DND-41 (cell line): ENCODE measurements at regions not wholly inside any gene's neighbourhood (a gene's known extent, or its start where the extent isn't known, plus 50 kb on each side); places are given as distances from the start of the nearest gene placed in this dataset.

Source experiments
- EZH2 ChIP-seq: IDR thresholded peaks from 3 replicates; pipeline ENCODE4 v1.6.1; 2012; ENCODE audit warnings: borderline replicate concordance, low read depth, mild to moderate bottlenecking, moderate library complexity, low read length, inconsistent platforms; ENCODE audit not compliant: severe bottlenecking
- TF ChIP-seq, protein P1 (sequence below): IDR thresholded peaks from 2 replicates; pipeline ENCODE4 v1.5.1; 2012; ENCODE audit warnings: borderline replicate concordance, low read length, moderate library complexity, mild to moderate bottlenecking; ENCODE audit not compliant: poor library complexity, severe bottlenecking; ENCODE audit errors: extremely low read depth

DNA sequence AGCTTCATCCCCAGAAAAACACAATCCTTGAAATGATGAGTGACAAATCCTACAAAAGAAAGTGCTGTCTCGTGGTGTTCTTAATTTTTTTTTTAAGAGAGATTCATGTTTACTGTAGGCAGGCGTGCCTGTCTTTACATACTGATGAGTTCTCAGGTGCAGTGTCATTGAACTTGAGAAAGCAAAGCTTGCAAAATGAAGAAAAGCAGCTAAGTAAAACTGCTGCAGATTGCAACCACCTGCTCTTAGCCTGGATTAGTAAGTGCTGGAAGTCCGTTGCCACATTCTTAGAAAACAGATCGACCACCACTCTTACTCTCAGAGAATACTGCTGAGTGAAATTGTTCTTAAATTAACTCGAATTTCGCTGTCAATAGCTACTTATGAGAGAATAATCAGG, 854.6 kb downstream of the TRIML1 start:
- TF ChIP-seq, protein P1, sequence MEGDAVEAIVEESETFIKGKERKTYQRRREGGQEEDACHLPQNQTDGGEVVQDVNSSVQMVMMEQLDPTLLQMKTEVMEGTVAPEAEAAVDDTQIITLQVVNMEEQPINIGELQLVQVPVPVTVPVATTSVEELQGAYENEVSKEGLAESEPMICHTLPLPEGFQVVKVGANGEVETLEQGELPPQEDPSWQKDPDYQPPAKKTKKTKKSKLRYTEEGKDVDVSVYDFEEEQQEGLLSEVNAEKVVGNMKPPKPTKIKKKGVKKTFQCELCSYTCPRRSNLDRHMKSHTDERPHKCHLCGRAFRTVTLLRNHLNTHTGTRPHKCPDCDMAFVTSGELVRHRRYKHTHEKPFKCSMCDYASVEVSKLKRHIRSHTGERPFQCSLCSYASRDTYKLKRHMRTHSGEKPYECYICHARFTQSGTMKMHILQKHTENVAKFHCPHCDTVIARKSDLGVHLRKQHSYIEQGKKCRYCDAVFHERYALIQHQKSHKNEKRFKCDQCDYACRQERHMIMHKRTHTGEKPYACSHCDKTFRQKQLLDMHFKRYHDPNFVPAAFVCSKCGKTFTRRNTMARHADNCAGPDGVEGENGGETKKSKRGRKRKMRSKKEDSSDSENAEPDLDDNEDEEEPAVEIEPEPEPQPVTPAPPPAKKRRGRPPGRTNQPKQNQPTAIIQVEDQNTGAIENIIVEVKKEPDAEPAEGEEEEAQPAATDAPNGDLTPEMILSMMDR, result no peak
- TF ChIP-seq EZH2, result no peak
